Calu3 (cell line): ENCODE measurements at regions not wholly inside any gene's neighbourhood (a gene's known extent, or its start where the extent isn't known, plus 50 kb on each side); places are given as distances from the start of the nearest gene placed in this dataset.
"Not testable (repeated sequence)": the region's sequence is repeated elsewhere in the genome, so short reads cannot be mapped to it uniquely, and the experiment has no call there.

Experiments
- BruUV-seq: library from RNA; stranded (reverse); fragments of 400-500 nt; replicated peaks from 2 replicates; lab custom pipeline; 2021; lab: Mats Ljungman, UMichigan
- CTCF ChIA-PET: fragments of 300-600 bp; sonication (Branson Sonifier 250); formaldehyde crosslinking; loops from one replicate; lab custom pipeline; 2022; ENCODE audit warnings: antibody characterized with exemption; lab: Charles Lee
- DNase-seq: peaks from one replicate; pipeline ENCODE4 v3.0.0; 2022
- H3K27ac Mint-ChIP-seq: one replicate; pipeline ENCODE4 v1.8.0; 2022; ENCODE audit warnings: mixed read lengths; ENCODE audit not compliant: unreplicated experiment
- H3K27me3 Mint-ChIP-seq: one replicate; pipeline ENCODE4 v1.8.0; 2022; ENCODE audit warnings: mixed read lengths; ENCODE audit not compliant: unreplicated experiment
- H3K36me3 Mint-ChIP-seq: one replicate; pipeline ENCODE4 v1.8.0; 2022; ENCODE audit warnings: mild to moderate bottlenecking, moderate library complexity, mixed read lengths; ENCODE audit not compliant: insufficient read depth, unreplicated experiment
- H3K4me1 Mint-ChIP-seq: one replicate; pipeline ENCODE4 v1.8.0; 2022; ENCODE audit warnings: mild to moderate bottlenecking, low read depth, mixed read lengths; ENCODE audit not compliant: unreplicated experiment
- H3K4me3 Mint-ChIP-seq: one replicate; pipeline ENCODE4 v1.8.0; 2022; ENCODE audit warnings: mild to moderate bottlenecking, low read depth, moderate library complexity, mixed read lengths; ENCODE audit not compliant: unreplicated experiment
- H3K9me3 Mint-ChIP-seq: one replicate; pipeline ENCODE4 v1.8.0; 2022; ENCODE audit warnings: low read depth, mixed read lengths; ENCODE audit not compliant: unreplicated experiment
- CTCF ChIP-seq: fragments of 200-600 bp; IDR thresholded peaks from one replicate; pipeline ENCODE4 v1.8.0; 2022; ENCODE audit warnings: antibody characterized with exemption; ENCODE audit not compliant: unreplicated experiment
- intact Hi-C: fragments of 100-400 bp; cut with micrococcal nuclease; formaldehyde crosslinking; loops from one replicate; pipeline ENCODE4 v1.10.0; 2022; ENCODE audit not compliant: unreplicated experiment

GRCh38 chr11:10955616-10956015, 97.8 kb upstream of the ZBED5 start:
- Mint-ChIP-seq H3K4me3 (no peak overlapping the region), H3K36me3 (no peaks in the 10 kb centered on the region), H3K27me3 (peaks cover 20% of the 10 kb centered on the region), H3K4me1 (no peaks in the 10 kb centered on the region), H3K27ac (no peak overlapping the region), H3K9me3 (peaks cover 2% of the 10 kb centered on the region)
- intact Hi-C loops, result no loop called here
- CTCF ChIA-PET, result interaction anchor here (1.5 kb wide), 1 partner anchor 11 kb away, joined by 3 read pairs; no protein-coding TSS in a partner anchor
- no TSS peak for BruUV-seq
- no peak for TF ChIP-seq CTCF
- no peak for DNase-seq

GRCh38 chr11:10954184-10954583, 96.3 kb upstream of the ZBED5 start:
- DNase-seq, result no peak
- H3K27me3 Mint-ChIP-seq, result peaks cover 24% of the 10 kb centered on the region
- no peaks in the 10 kb centered on the region for H3K36me3 Mint-ChIP-seq
- H3K9me3 Mint-ChIP-seq, result peaks cover 2% of the 10 kb centered on the region
- TF ChIP-seq CTCF, result no peak
- intact Hi-C loops, result no loop called here
- CTCF ChIA-PET, result no interaction called here
- no TSS peak for BruUV-seq
- no peaks in the 10 kb centered on the region for H3K4me1 Mint-ChIP-seq
- H3K27ac Mint-ChIP-seq, result no peak overlapping the region
- H3K4me3 Mint-ChIP-seq, result no peak overlapping the region

GRCh38 chr11:10952872-10953271, 95.0 kb upstream of the ZBED5 start:
- DNase-seq, result no peak
- no TSS peak for BruUV-seq
- intact Hi-C loops, result no loop called here
- Mint-ChIP-seq H3K9me3 (peaks cover 2% of the 10 kb centered on the region), H3K27ac (no peak overlapping the region), H3K27me3 (peaks cover 37% of the 10 kb centered on the region), H3K4me3 (no peak overlapping the region), H3K4me1 (no peaks in the 10 kb centered on the region), H3K36me3 (no peaks in the 10 kb centered on the region)
- CTCF ChIA-PET, result interaction anchor here (0.7 kb wide), 1 partner anchor 39 kb away, joined by 3 read pairs; no protein-coding TSS in a partner anchor
- no peak for TF ChIP-seq CTCF

- DNase-seq, H3K27ac Mint-ChIP-seq, H3K4me1 Mint-ChIP-seq, H3K36me3 Mint-ChIP-seq, CTCF ChIA-PET, BruUV-seq, H3K4me3 Mint-ChIP-seq, intact Hi-C loops, H3K9me3 Mint-ChIP-seq: not testable (repeated sequence)
- peaks cover 42% of the 10 kb centered on the region for H3K27me3 Mint-ChIP-seq
Measured at GRCh38 chr11:10947935-10948334, 90.1 kb upstream of the ZBED5 start.

GRCh38 chr11:10946072-10946471, 88.2 kb upstream of the ZBED5 start:
- H3K27me3 Mint-ChIP-seq, result peaks cover 37% of the 10 kb centered on the region
- H3K36me3 Mint-ChIP-seq, result no peaks in the 10 kb centered on the region
- H3K4me1 Mint-ChIP-seq, result no peaks in the 10 kb centered on the region
- no peak for TF ChIP-seq CTCF
- no peak overlapping the region for H3K27ac Mint-ChIP-seq
- CTCF ChIA-PET, result no interaction called here
- BruUV-seq, result no TSS peak
- no peaks in the 10 kb centered on the region for H3K9me3 Mint-ChIP-seq
- H3K4me3 Mint-ChIP-seq, result no peak overlapping the region
- DNase-seq, result no peak
- intact Hi-C loops, result no loop called here
